ENCODE measurements at regions not wholly inside any gene's neighbourhood (a gene's known extent, or its start where the extent isn't known, plus 50 kb on each side); places are given as distances from the start of the nearest gene placed in this dataset.
A peak's percentile ranks its signal among the peaks of the same experiment; 100 is the strongest.

- no peak for TF ChIP-seq CTCF (IDR thresholded peaks at IDR 0.05; ENCODE audit: partially characterized antibody, unreplicated experiment)
- no peaks in the 10 kb centered on the region for H3K27me3 Mint-ChIP-seq (ENCODE audit: unreplicated experiment)
- no peak overlapping the region for H3K4me3 Mint-ChIP-seq (ENCODE audit: unreplicated experiment)
Observed at GRCh38 chr18:5643288-5643687, 99.5 kb upstream of the EPB41L3 start.

GRCh38 chr18:5640939-5641338 lies 97.1 kb upstream of the EPB41L3 start:
- Mint-ChIP-seq H3K36me3 (ENCODE audit: unreplicated experiment) (no peaks in the 10 kb centered on the region), H3K9me3 (ENCODE audit: unreplicated experiment) (no peaks in the 10 kb centered on the region), H3K27ac (ENCODE audit: unreplicated experiment) (no peak overlapping the region), H3K27me3 (ENCODE audit: unreplicated experiment) (no peaks in the 10 kb centered on the region), H3K4me3 (ENCODE audit: unreplicated experiment) (no peak overlapping the region), H3K4me1 (ENCODE audit: low read depth, unreplicated experiment) (peaks cover 6% of the 10 kb centered on the region)
- no peak for TF ChIP-seq CTCF (IDR thresholded peaks at IDR 0.05; ENCODE audit: partially characterized antibody, unreplicated experiment)
- no peak for DNase-seq

More at GRCh38 chr18:5643288-5643687, 99.5 kb upstream of the EPB41L3 start:
- Mint-ChIP-seq H3K27ac (ENCODE audit: unreplicated experiment) (no peak overlapping the region), H3K36me3 (ENCODE audit: unreplicated experiment) (peaks cover under 1% of the 10 kb centered on the region), H3K9me3 (ENCODE audit: unreplicated experiment) (no peaks in the 10 kb centered on the region), H3K4me1 (ENCODE audit: low read depth, unreplicated experiment) (peaks cover 6% of the 10 kb centered on the region)
- no peak for DNase-seq

GRCh38 chr18:5639131-5639530 lies 95.3 kb upstream of the EPB41L3 start:
- Mint-ChIP-seq H3K4me3 (ENCODE audit: unreplicated experiment) (no peak overlapping the region), H3K27ac (ENCODE audit: unreplicated experiment) (no peak overlapping the region), H3K27me3 (ENCODE audit: unreplicated experiment) (no peaks in the 10 kb centered on the region), H3K9me3 (ENCODE audit: unreplicated experiment) (no peaks in the 10 kb centered on the region), H3K4me1 (ENCODE audit: low read depth, unreplicated experiment) (no peaks in the 10 kb centered on the region), H3K36me3 (ENCODE audit: unreplicated experiment) (no peaks in the 10 kb centered on the region)
- no peak for DNase-seq
- TF ChIP-seq CTCF (IDR thresholded peaks at IDR 0.05; ENCODE audit: partially characterized antibody, unreplicated experiment), result no peak

- Mint-ChIP-seq H3K9me3 (ENCODE audit: unreplicated experiment) (peaks cover 3% of the 10 kb centered on the region), H3K36me3 (ENCODE audit: unreplicated experiment) (no peaks in the 10 kb centered on the region), H3K27me3 (ENCODE audit: unreplicated experiment) (peaks cover 6% of the 10 kb centered on the region), H3K4me1 (ENCODE audit: low read depth, unreplicated experiment) (no peaks in the 10 kb centered on the region), H3K4me3 (ENCODE audit: unreplicated experiment) (no peak overlapping the region), H3K27ac (ENCODE audit: unreplicated experiment) (no peak overlapping the region)
- DNase-seq, result no peak
- no peak for TF ChIP-seq CTCF (IDR thresholded peaks at IDR 0.05; ENCODE audit: partially characterized antibody, unreplicated experiment)
Observed at GRCh38 chr18:5632041-5632440, 88.2 kb upstream of the EPB41L3 start.

GRCh38 chr18:5630900-5631413 lies 87.2 kb upstream of the EPB41L3 start:
- no peaks in the 10 kb centered on the region for H3K36me3 Mint-ChIP-seq (ENCODE audit: unreplicated experiment)
- peak overlapping the region; percentile 10 for H3K4me3 Mint-ChIP-seq (ENCODE audit: unreplicated experiment)
- no peaks in the 10 kb centered on the region for H3K4me1 Mint-ChIP-seq (ENCODE audit: low read depth, unreplicated experiment)
- H3K27ac Mint-ChIP-seq (ENCODE audit: unreplicated experiment), result no peak overlapping the region
- TF ChIP-seq CTCF (IDR thresholded peaks at IDR 0.05; ENCODE audit: partially characterized antibody, unreplicated experiment), result no peak
- peaks cover 6% of the 10 kb centered on the region for H3K27me3 Mint-ChIP-seq (ENCODE audit: unreplicated experiment)
- DNase-seq, result no peak
- peaks cover 3% of the 10 kb centered on the region for H3K9me3 Mint-ChIP-seq (ENCODE audit: unreplicated experiment)
